Keratinocyte (primary cell): ENCODE measurements at regions not wholly inside any gene's neighbourhood (a gene's known extent, or its start where the extent isn't known, plus 50 kb on each side); places are given as distances from the start of the nearest gene placed in this dataset.

Source experiments
- DNase-seq: peaks from one replicate; pipeline ENCODE4 v3.0.0-alpha.2; 2011; ENCODE audit warnings: low read depth, missing footprints, low spot score
- FAIRE-seq: peaks from 2 replicates; lab custom pipeline; 2011; peaks lifted over from hg19 to GRCh38; lab: Jason Lieb, UNC
- H2AFZ ChIP-seq: 2 replicates; pipeline ENCODE4 v1.6.0; 2012; ENCODE audit warnings: low read length, control low read depth, inconsistent platforms; ENCODE audit not compliant: control insufficient read depth
- H3K27ac ChIP-seq: 2 replicates; pipeline ENCODE4 v1.5.1; 2011; ENCODE audit warnings: low read length; ENCODE audit not compliant: control insufficient read depth, insufficient read depth
- H3K27me3 ChIP-seq: 3 replicates; pipeline ENCODE4 v1.6.0; 2011; ENCODE audit warnings: low read length; ENCODE audit not compliant: control insufficient read depth, insufficient read depth; ENCODE audit errors: extremely low read depth
- H3K36me3 ChIP-seq, 2 experiments: 2 replicates in 1 of 2; 3 replicates in 1 of 2; pipeline ENCODE4 v1.5.1; 2011; ENCODE audit warnings: low read length in 2 of 2, mild to moderate bottlenecking in 1 of 2; ENCODE audit not compliant: control insufficient read depth in 2 of 2, insufficient read depth in 2 of 2; ENCODE audit errors: extremely low read depth in 1 of 2
- H3K4me1 ChIP-seq: 3 replicates; pipeline ENCODE4 v1.5.1; 2011; ENCODE audit warnings: low read length; ENCODE audit not compliant: control insufficient read depth, insufficient read depth; ENCODE audit errors: extremely low read depth
- H3K4me2 ChIP-seq: 3 replicates; pipeline ENCODE4 v1.6.0; 2011; ENCODE audit warnings: low read depth, low read length; ENCODE audit not compliant: control insufficient read depth, insufficient read depth; ENCODE audit errors: extremely low read depth
- H3K4me3 ChIP-seq, 3 experiments: fragments of 200-600 bp in 1 of 3; sonication (generic) in 1 of 3; 2 replicates in 2 of 3; 3 replicates in 1 of 3; pipeline ENCODE4 v1.5.1; 2011 to 2016; ENCODE audit warnings: low read length in 3 of 3, mild to moderate bottlenecking in 3 of 3, control low read depth in 2 of 3, inconsistent platforms in 1 of 3, low read depth in 1 of 3, mixed read lengths in 1 of 3, mixed run types in 1 of 3, moderate library complexity in 1 of 3; ENCODE audit not compliant: control insufficient read depth in 2 of 3, insufficient read depth in 2 of 3; ENCODE audit errors: extremely low read depth in 1 of 3
- H3K79me2 ChIP-seq: 2 replicates; pipeline ENCODE4 v1.6.0; 2012; ENCODE audit warnings: low read length; ENCODE audit not compliant: control insufficient read depth, insufficient read depth
- H3K9ac ChIP-seq: 3 replicates; pipeline ENCODE4 v1.6.0; 2011; ENCODE audit warnings: low read length; ENCODE audit not compliant: control insufficient read depth, insufficient read depth; ENCODE audit errors: extremely low read depth
- H3K9me1 ChIP-seq: 3 replicates; pipeline ENCODE4 v1.6.0; 2011; ENCODE audit warnings: low read length; ENCODE audit not compliant: control insufficient read depth, insufficient read depth; ENCODE audit errors: extremely low read depth
- H3K9me3 ChIP-seq: 2 replicates; pipeline ENCODE4 v1.5.1; 2012; ENCODE audit warnings: low read depth, low read length; ENCODE audit not compliant: control insufficient read depth
- H4K20me1 ChIP-seq: 3 replicates; pipeline ENCODE4 v1.6.0; 2011; ENCODE audit warnings: low read length; ENCODE audit not compliant: control insufficient read depth, insufficient read depth; ENCODE audit errors: extremely low read depth
- CTCF ChIP-seq, 3 experiments: IDR thresholded peaks in 1 of 3; conservative IDR thresholded peaks in 1 of 3; optimal IDR thresholded peaks in 1 of 3; 2 replicates in 2 of 3; 3 replicates in 1 of 3; pipeline versions ENCODE3 to v1.5.1; 2011; ENCODE audit warnings: low read length in 3 of 3, mild to moderate bottlenecking in 3 of 3, moderate library complexity in 2 of 3, control low read depth in 1 of 3, inconsistent platforms in 1 of 3; ENCODE audit not compliant: insufficient read depth in 2 of 3; ENCODE audit errors: extremely low read depth in 1 of 3
- EZH2 ChIP-seq: IDR thresholded peaks from one replicate; pipeline ENCODE4 v1.6.1; 2012; ENCODE audit warnings: inconsistent platforms, mild to moderate bottlenecking, low read length, moderate library complexity
- dilution Hi-C: fragments of 300-500 bp; cut with MboI; formaldehyde crosslinking; loops from one replicate; pipeline ENCODE4 v1.7.0; 2020; ENCODE audit warnings: low sequenced_read_pairs; ENCODE audit not compliant: extremely low pct_ligation_motif_present

- Histone ChIP-seq H3K36me3 (no peaks in the 10 kb centered on the region), H3K9me1 (no peaks in the 10 kb centered on the region), H2AFZ (no peak overlapping the region), H4K20me1 (no peaks in the 10 kb centered on the region), H3K79me2 (no peaks in the 10 kb centered on the region), H3K9ac (no peak overlapping the region), H3K4me3 (no peak overlapping the region), H3K27ac (no peak overlapping the region), H3K4me2 (no peak overlapping the region), H3K4me1 (no peaks in the 10 kb centered on the region), H3K9me3 (no peaks in the 10 kb centered on the region), H3K27me3 (no peaks in the 10 kb centered on the region)
- TF ChIP-seq EZH2, result no peak
- TF ChIP-seq CTCF (optimal IDR thresholded peaks at IDR 0.05 in 1 of 3, IDR thresholded peaks at IDR 0.05 in 1 of 3, conservative IDR thresholded peaks at IDR 0.05 in 1 of 3; ENCODE audit: extremely low read depth in 1 of 3, insufficient read depth in 2 of 3, low read length in 3 of 3), result no peak
- dilution Hi-C loops, result no loop called here
- DNase-seq, result no peak
- no peak for FAIRE-seq
Observed at GRCh38 chr5:3119435-3119834, 368.0 kb upstream of the IRX2 start.

DNA sequence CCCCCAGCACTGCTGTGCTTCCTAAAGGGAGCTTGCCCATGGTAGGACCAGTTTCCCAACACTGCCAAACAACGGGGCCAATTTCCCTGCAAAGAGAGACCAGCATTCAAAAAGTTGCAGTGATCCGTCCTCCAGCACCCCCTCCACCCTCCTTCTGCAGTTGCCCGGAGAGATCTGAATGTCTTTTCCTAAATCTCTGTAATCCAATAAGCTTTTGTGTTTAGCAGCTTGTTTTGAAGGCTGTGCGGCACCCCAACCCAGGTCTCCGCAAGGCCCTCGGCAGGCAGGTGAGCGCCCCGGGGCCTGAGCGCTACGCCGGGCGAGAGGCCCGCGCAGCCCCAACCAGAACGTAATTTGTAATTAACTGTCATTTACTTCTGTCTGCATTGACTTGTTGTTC is 366.9 kb upstream of the IRX2 start:
- Histone ChIP-seq H3K9ac (no peak overlapping the region), H2AFZ (no peak overlapping the region), H3K36me3 (no peaks in the 10 kb centered on the region), H3K4me2 (no peak overlapping the region), H3K4me3 (no peak overlapping the region), H4K20me1 (no peaks in the 10 kb centered on the region), H3K9me1 (no peaks in the 10 kb centered on the region), H3K27me3 (no peaks in the 10 kb centered on the region), H3K79me2 (no peaks in the 10 kb centered on the region), H3K9me3 (no peaks in the 10 kb centered on the region), H3K27ac (no peak overlapping the region), H3K4me1 (no peaks in the 10 kb centered on the region)
- DNase-seq, result no peak
- FAIRE-seq, result no peak
- TF ChIP-seq EZH2 (no peak), CTCF (optimal IDR thresholded peaks at IDR 0.05 in 1 of 3, IDR thresholded peaks at IDR 0.05 in 1 of 3, conservative IDR thresholded peaks at IDR 0.05 in 1 of 3; ENCODE audit: extremely low read depth in 1 of 3, insufficient read depth in 2 of 3, low read length in 3 of 3) (no peak)
- dilution Hi-C loops, result no loop called here
